Left lung (tissue), 4 donors: ENCODE measurements at regions not wholly inside any gene's neighbourhood (a gene's known extent, or its start where the extent isn't known, plus 50 kb on each side); places are given as distances from the start of the nearest gene placed in this dataset.

Source experiments
- ATAC-seq: fragments of 200-7000 bp; cut with Tn5 transposase; one replicate; pipeline ENCODE4 v1.9.1; 2020; ENCODE audit warnings: moderate library complexity
- DNase-seq, 4 donors: peaks; one replicate each; pipeline ENCODE4 v3.0.0-alpha.2; 2013 to 2020
- H3K27ac ChIP-seq, 2 donors: fragments of 200-600 bp; sonication (generic) in 1 of 2; one replicate each; pipeline versions ENCODE4 v1.5.0 to v1.8.0; 2020 to 2021
- H3K27me3 ChIP-seq, 2 donors: fragments of 200-600 bp; sonication (generic) in 1 of 2; one replicate each; pipeline versions ENCODE4 v1.5.0 to v1.8.0; 2020 to 2021
- H3K36me3 ChIP-seq, 2 donors: fragments of 200-600 bp; sonication (generic) in 1 of 2; one replicate each; pipeline versions ENCODE4 v1.5.0 to v1.8.0; 2020 to 2021
- H3K4me1 ChIP-seq, 2 donors: fragments of 200-600 bp; one replicate each; pipeline ENCODE4 v1.8.0; 2021
- H3K4me3 ChIP-seq, 2 donors: fragments of 200-600 bp; sonication (generic) in 1 of 2; one replicate each; pipeline versions ENCODE4 v1.5.0 to v1.8.0; 2020 to 2021; ENCODE audit warnings: mild to moderate bottlenecking in 1 of 2
- H3K9me3 ChIP-seq, 2 donors: fragments of 200-600 bp; sonication (generic) in 1 of 2; one replicate each; pipeline versions ENCODE4 v1.5.0 to v1.8.0; 2020 to 2021
- intact Hi-C, 2 donors: fragments of 100-400 bp; cut with DNase I; formaldehyde crosslinking; loops; one replicate each; pipeline versions ENCODE4 v1.11.2 to v1.14.2; 2022
- TF ChIP-seq, protein P1 (sequence below), 2 donors: fragments of 200-600 bp; sonication (generic) in 1 of 2; IDR thresholded peaks; one replicate each; pipeline versions ENCODE4 v1.5.0 to v1.8.0; 2021; ENCODE audit warnings: antibody characterized with exemption in 2 of 2
- donor health status: DM: no; HTN: yes; CAD: no.
- donor health status: DM: no; HTN: no; CAD: no.

- H3K4me1 ChIP-seq = no peaks in the 10 kb centered on the region
- ATAC-seq (no peak), DNase-seq (no peak)
- TF ChIP-seq, protein P1, sequence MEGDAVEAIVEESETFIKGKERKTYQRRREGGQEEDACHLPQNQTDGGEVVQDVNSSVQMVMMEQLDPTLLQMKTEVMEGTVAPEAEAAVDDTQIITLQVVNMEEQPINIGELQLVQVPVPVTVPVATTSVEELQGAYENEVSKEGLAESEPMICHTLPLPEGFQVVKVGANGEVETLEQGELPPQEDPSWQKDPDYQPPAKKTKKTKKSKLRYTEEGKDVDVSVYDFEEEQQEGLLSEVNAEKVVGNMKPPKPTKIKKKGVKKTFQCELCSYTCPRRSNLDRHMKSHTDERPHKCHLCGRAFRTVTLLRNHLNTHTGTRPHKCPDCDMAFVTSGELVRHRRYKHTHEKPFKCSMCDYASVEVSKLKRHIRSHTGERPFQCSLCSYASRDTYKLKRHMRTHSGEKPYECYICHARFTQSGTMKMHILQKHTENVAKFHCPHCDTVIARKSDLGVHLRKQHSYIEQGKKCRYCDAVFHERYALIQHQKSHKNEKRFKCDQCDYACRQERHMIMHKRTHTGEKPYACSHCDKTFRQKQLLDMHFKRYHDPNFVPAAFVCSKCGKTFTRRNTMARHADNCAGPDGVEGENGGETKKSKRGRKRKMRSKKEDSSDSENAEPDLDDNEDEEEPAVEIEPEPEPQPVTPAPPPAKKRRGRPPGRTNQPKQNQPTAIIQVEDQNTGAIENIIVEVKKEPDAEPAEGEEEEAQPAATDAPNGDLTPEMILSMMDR (IDR thresholded peaks at IDR 0.05) = no peak
- no peak overlapping the region for H3K4me3 ChIP-seq
- no peaks in the 10 kb centered on the region for H3K9me3 ChIP-seq
- H3K36me3 ChIP-seq = no peaks in the 10 kb centered on the region
- no peaks in the 10 kb centered on the region for H3K27me3 ChIP-seq
- intact Hi-C loops = no loop called here
- no peak overlapping the region for H3K27ac ChIP-seq
Observed at GRCh38 chr5:6039111-6039510, 339.2 kb downstream of the MED10 start.

DNA sequence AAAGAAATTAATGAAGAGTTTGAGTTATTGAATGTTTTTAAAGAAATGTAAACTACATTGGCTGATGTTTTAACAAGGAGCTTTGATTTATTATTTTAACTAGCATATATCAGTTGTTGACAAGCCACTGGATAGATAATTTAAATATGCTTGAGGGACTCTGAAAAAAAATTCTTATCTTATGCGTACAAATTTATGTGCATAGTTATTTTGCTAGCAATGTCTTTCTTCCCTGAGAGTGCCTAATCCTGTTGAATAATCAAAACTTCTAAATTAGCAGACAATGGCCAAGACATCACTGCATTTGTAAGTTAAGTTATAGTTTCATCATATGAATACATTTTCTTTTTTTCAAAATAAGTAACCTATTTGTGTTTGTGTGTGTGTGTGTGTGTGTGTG, 342.3 kb downstream of the MED10 start:
- no peak overlapping the region for H3K4me3 ChIP-seq
- no peaks in the 10 kb centered on the region for H3K36me3 ChIP-seq
- H3K9me3 ChIP-seq = no peaks in the 10 kb centered on the region
- no peak overlapping the region for H3K27ac ChIP-seq
- TF ChIP-seq, protein P1 (IDR thresholded peaks at IDR 0.05) = no peak
- intact Hi-C loops = no loop called here
- H3K4me1 ChIP-seq = no peaks in the 10 kb centered on the region
- H3K27me3 ChIP-seq = no peaks in the 10 kb centered on the region
- no peak for DNase-seq
- ATAC-seq = no peak

- ATAC-seq = no peak
- Histone ChIP-seq H3K4me3 (no peak overlapping the region), H3K27me3 (no peaks in the 10 kb centered on the region), H3K9me3 (no peaks in the 10 kb centered on the region), H3K36me3 (no peaks in the 10 kb centered on the region), H3K27ac (no peak overlapping the region), H3K4me1 (no peaks in the 10 kb centered on the region)
- intact Hi-C loops = no loop called here
- no peak for DNase-seq
- TF ChIP-seq, protein P1 (IDR thresholded peaks at IDR 0.05) = no peak
Observed at GRCh38 chr5:6029811-6030271, 348.5 kb downstream of the MED10 start.

- no peak for ATAC-seq
- Histone ChIP-seq H3K27me3 (no peaks in the 10 kb centered on the region), H3K27ac (no peak overlapping the region), H3K4me1 (no peaks in the 10 kb centered on the region), H3K9me3 (no peaks in the 10 kb centered on the region), H3K36me3 (no peaks in the 10 kb centered on the region), H3K4me3 (no peak overlapping the region)
- intact Hi-C loops = no loop called here
- DNase-seq = no peak
- TF ChIP-seq, protein P1 (IDR thresholded peaks at IDR 0.05) = no peak
Observed at GRCh38 chr5:6026766-6027406, 351.5 kb downstream of the MED10 start.

DNA sequence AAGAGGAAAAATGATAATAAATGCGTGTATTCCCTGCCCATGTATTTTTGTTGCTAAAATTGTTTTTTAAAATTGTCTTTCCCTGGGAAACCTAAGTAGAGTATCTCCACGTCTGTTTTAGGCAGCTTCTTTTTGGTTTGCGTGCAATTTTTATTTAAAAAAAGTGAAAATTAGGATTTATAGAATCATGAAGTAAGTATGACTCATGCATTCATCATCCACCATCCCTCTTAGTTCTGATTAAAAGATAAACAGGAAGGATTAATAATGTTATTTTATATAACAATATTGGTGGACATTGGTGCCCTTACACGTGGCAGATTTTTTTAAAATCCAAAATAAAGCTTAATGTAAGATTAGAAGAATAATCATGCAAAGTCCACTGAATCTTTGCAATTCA, 358.7 kb downstream of the MED10 start:
- Histone ChIP-seq H3K4me3 (no peak overlapping the region), H3K27me3 (no peaks in the 10 kb centered on the region), H3K36me3 (no peaks in the 10 kb centered on the region), H3K9me3 (no peaks in the 10 kb centered on the region), H3K4me1 (no peaks in the 10 kb centered on the region), H3K27ac (no peak overlapping the region)
- intact Hi-C loops = no loop called here
- DNase-seq = no peak
- TF ChIP-seq, protein P1 (IDR thresholded peaks at IDR 0.05) = no peak
- ATAC-seq = no peak
